Endothelial cell of umbilical vein (primary cell): ENCODE measurements at regions not wholly inside any gene's neighbourhood (a gene's known extent, or its start where the extent isn't known, plus 50 kb on each side); places are given as distances from the start of the nearest gene placed in this dataset.

Experiments
- BruUV-seq: library from RNA; stranded (reverse); fragments of 400-500 nt; replicated peaks from 2 replicates; lab custom pipeline; 2021; lab: Mats Ljungman, UMichigan
- CTCF ChIA-PET: fragments of 300-600, 350-600 bp; sonication (Branson Sonifier 250); formaldehyde crosslinking; loops from one replicate; lab custom pipeline; 2021; ENCODE audit warnings: antibody characterized with exemption, inconsistent platforms; lab: Charles Lee
- POLR2A ChIA-PET: fragments of 300-600, 350-600 bp; sonication (Branson Sonifier 250); formaldehyde crosslinking; loops from one replicate; lab custom pipeline; 2021; ENCODE audit warnings: antibody characterized with exemption, inconsistent platforms; lab: Charles Lee
- DNase-seq: peaks from one replicate; pipeline ENCODE4 v3.0.0-alpha.2; 2011; ENCODE audit warnings: low read depth, low spot score
- FAIRE-seq: peaks from 2 replicates; lab custom pipeline; 2011; peaks lifted over from hg19 to GRCh38; lab: Jason Lieb, UNC
- H2AFZ ChIP-seq: 2 replicates; pipeline ENCODE4 v1.6.0; 2012; ENCODE audit warnings: low read depth, low read length, control low read depth, inconsistent platforms
- H3K27ac ChIP-seq: 2 replicates; pipeline ENCODE4 v1.5.1; 2011; ENCODE audit warnings: low read depth, mild to moderate bottlenecking, control low read depth, low read length, moderate library complexity; ENCODE audit not compliant: insufficient read depth
- H3K27me3 ChIP-seq, 2 experiments: 2 replicates each; pipeline versions ENCODE4 v1.6.0 to v1.6.1; 2011; ENCODE audit warnings: low read length in 2 of 2, mixed read lengths in 1 of 2; ENCODE audit not compliant: control insufficient read depth in 2 of 2, insufficient read depth in 2 of 2
- H3K36me3 ChIP-seq, 2 experiments: 2 replicates in 1 of 2; 3 replicates in 1 of 2; pipeline ENCODE4 v1.5.1; 2011; ENCODE audit warnings: low read length in 2 of 2, mild to moderate bottlenecking in 1 of 2, moderate library complexity in 1 of 2; ENCODE audit not compliant: control insufficient read depth in 2 of 2, insufficient read depth in 2 of 2; ENCODE audit errors: extremely low read depth in 1 of 2
- H3K4me1 ChIP-seq: 3 replicates; pipeline ENCODE4 v1.5.1; 2011; ENCODE audit warnings: mild to moderate bottlenecking, low read length; ENCODE audit not compliant: control insufficient read depth, insufficient read depth; ENCODE audit errors: extremely low read depth
- H3K4me2 ChIP-seq: 2 replicates; pipeline ENCODE4 v1.6.1; 2011; ENCODE audit warnings: low read length, control low read depth, mixed read lengths; ENCODE audit not compliant: insufficient read depth
- H3K4me3 ChIP-seq, 3 experiments: fragments of 200-600 bp in 1 of 3; sonication (generic), shearing (Covaris generic) in 1 of 3; replicated peaks in 1 of 3; 2 replicates each; pipeline ENCODE4 v1.5.1; 2011 to 2016; ENCODE audit warnings: control low read depth in 3 of 3, low read length in 3 of 3, mild to moderate bottlenecking in 2 of 3, inconsistent platforms in 1 of 3, low read depth in 1 of 3, moderate library complexity in 1 of 3; ENCODE audit not compliant: insufficient read depth in 1 of 3
- H3K79me2 ChIP-seq: 2 replicates; pipeline ENCODE4 v1.6.0; 2012; ENCODE audit warnings: low read length, inconsistent platforms; ENCODE audit not compliant: control insufficient read depth, insufficient read depth
- H3K9ac ChIP-seq: replicated peaks from 2 replicates; pipeline ENCODE3; 2011; ENCODE audit warnings: low read length, control low read depth; ENCODE audit not compliant: insufficient read depth; ENCODE audit errors: extremely low read depth
- H3K9me1 ChIP-seq: replicated peaks from 3 replicates; pipeline ENCODE4 v1.6.0; 2011; ENCODE audit warnings: mild to moderate bottlenecking, low read length; ENCODE audit not compliant: control insufficient read depth, insufficient read depth; ENCODE audit errors: extremely low read depth
- H3K9me3 ChIP-seq: replicated peaks from 2 replicates; pipeline ENCODE4 v1.5.1; 2012; ENCODE audit warnings: low read length, inconsistent platforms; ENCODE audit not compliant: control insufficient read depth, insufficient read depth
- H4K20me1 ChIP-seq: replicated peaks from 2 replicates; pipeline ENCODE3; 2011; ENCODE audit warnings: mild to moderate bottlenecking, low read length; ENCODE audit not compliant: control insufficient read depth, insufficient read depth; ENCODE audit errors: extremely low read depth
- JUN ChIP-seq: IDR thresholded peaks from 2 replicates; pipeline ENCODE4 v1.6.1; 2011; ENCODE audit warnings: borderline replicate concordance, low read depth; ENCODE audit not compliant: insufficient read length, insufficient read depth
- MYC ChIP-seq: IDR thresholded peaks from one replicate; pipeline ENCODE4 v1.6.1; 2011; ENCODE audit warnings: mild to moderate bottlenecking, low read depth, low read length
- POLR2A ChIP-seq: IDR thresholded peaks from 2 replicates; pipeline ENCODE4 v1.6.1; 2012; ENCODE audit warnings: low read depth, mild to moderate bottlenecking, control low read depth, low read length
- POLR2AphosphoS5 ChIP-seq: IDR thresholded peaks from 2 replicates; pipeline ENCODE4 v1.6.1; 2012; ENCODE audit warnings: low read depth, mild to moderate bottlenecking, control low read depth, low read length, moderate library complexity; ENCODE audit not compliant: insufficient read depth
- dilution Hi-C: fragments of 300-500 bp; cut with MboI; formaldehyde crosslinking; loops from one replicate; pipeline ENCODE4 v1.15.0; 2019; ENCODE audit warnings: low sequenced_read_pairs; ENCODE audit not compliant: extremely low pct_ligation_motif_present
- intact Hi-C: fragments of 100-400 bp; cut with micrococcal nuclease; formaldehyde crosslinking; loops from one replicate; pipeline ENCODE4 v1.10.0; 2022

DNA sequence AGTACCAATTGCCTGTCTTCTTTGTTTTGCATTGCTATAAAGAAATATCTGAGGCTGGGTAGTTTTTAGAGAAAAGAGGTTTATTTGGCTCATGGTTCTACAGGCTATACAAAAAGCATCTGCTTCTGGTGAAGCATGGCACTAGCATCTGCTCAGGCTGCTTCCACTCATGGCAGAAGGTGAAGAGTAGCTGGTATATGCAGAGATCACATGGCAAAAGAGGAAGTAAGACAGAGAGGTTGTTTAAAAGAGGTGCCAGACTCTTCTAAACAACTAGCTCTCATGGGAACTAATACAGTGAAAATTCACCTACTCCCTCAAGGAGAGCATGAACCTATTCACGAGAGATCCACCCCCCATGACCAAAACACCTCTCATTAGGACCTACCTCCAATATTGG lies 56.7 kb upstream of the GUCA2B start:
- H3K9me3 ChIP-seq: no peaks in the 10 kb centered on the region
- H3K9ac ChIP-seq: no peak overlapping the region
- H3K4me3 ChIP-seq: no peak overlapping the region
- H3K27ac ChIP-seq: no peak overlapping the region
- no peaks in the 10 kb centered on the region for H3K79me2 ChIP-seq
- ChIA-PET CTCF (no interaction called here), POLR2A (no interaction called here)
- no peak for DNase-seq
- H3K27me3 ChIP-seq: peaks cover 0 to 2% of the 10 kb centered on the region in 2 experiments
- no TSS peak for BruUV-seq
- intact Hi-C loops: no loop called here
- H3K4me1 ChIP-seq: no peaks in the 10 kb centered on the region
- no peaks in the 10 kb centered on the region for H3K9me1 ChIP-seq
- H3K36me3 ChIP-seq: no peaks in the 10 kb centered on the region
- no peak overlapping the region for H2AFZ ChIP-seq
- dilution Hi-C loops: no loop called here
- no peak for TF ChIP-seq MYC
- TF ChIP-seq JUN: no peak
- TF ChIP-seq POLR2AphosphoS5: no peak
- no peak for TF ChIP-seq POLR2A
- no peak overlapping the region for H3K4me2 ChIP-seq
- H4K20me1 ChIP-seq: no peaks in the 10 kb centered on the region
- no peak for FAIRE-seq

DNA sequence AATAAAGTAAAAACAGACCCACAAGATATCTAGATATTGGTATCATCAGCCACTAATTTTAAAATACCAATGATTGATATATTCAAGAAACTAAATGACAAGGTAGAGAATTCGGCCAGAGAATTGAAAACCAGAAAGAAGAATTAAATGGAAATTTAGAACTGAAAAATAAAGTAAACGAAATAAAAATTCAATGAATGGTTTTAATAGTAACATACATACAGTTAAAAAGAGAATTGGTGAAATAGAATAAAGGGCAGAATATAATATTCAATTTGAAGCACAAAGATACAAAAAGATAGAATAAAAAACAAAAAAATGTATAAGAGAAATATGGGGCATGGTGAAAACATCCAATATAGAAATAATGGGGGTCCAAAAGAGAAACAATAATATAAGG lies 64.0 kb upstream of the GUCA2B start:
- DNase-seq: no peak
- dilution Hi-C loops (no loop called here), intact Hi-C loops (no loop called here)
- H3K79me2 ChIP-seq: no peaks in the 10 kb centered on the region
- H3K36me3 ChIP-seq: no peaks in the 10 kb centered on the region
- FAIRE-seq: no peak
- ChIA-PET CTCF (no interaction called here), POLR2A (no interaction called here)
- H2AFZ ChIP-seq: no peak overlapping the region
- no peak for TF ChIP-seq MYC
- no TSS peak for BruUV-seq
- no peaks in the 10 kb centered on the region for H3K9me3 ChIP-seq
- no peak overlapping the region for H3K9ac ChIP-seq
- no peaks in the 10 kb centered on the region for H3K4me1 ChIP-seq
- H3K27me3 ChIP-seq: peaks cover 10 to 33% of the 10 kb centered on the region in 2 experiments
- no peak overlapping the region for H3K4me2 ChIP-seq
- no peak overlapping the region for H3K27ac ChIP-seq
- H4K20me1 ChIP-seq: no peaks in the 10 kb centered on the region
- H3K4me3 ChIP-seq: no peak overlapping the region
- H3K9me1 ChIP-seq: no peaks in the 10 kb centered on the region
